ENCODE measurements at regions not wholly inside any gene's neighbourhood (a gene's known extent, or its start where the extent isn't known, plus 50 kb on each side); places are given as distances from the start of the nearest gene placed in this dataset.
"Not testable (repeated sequence)": the region's sequence is repeated elsewhere in the genome, so short reads cannot be mapped to it uniquely, and the experiment has no call there.

DNA sequence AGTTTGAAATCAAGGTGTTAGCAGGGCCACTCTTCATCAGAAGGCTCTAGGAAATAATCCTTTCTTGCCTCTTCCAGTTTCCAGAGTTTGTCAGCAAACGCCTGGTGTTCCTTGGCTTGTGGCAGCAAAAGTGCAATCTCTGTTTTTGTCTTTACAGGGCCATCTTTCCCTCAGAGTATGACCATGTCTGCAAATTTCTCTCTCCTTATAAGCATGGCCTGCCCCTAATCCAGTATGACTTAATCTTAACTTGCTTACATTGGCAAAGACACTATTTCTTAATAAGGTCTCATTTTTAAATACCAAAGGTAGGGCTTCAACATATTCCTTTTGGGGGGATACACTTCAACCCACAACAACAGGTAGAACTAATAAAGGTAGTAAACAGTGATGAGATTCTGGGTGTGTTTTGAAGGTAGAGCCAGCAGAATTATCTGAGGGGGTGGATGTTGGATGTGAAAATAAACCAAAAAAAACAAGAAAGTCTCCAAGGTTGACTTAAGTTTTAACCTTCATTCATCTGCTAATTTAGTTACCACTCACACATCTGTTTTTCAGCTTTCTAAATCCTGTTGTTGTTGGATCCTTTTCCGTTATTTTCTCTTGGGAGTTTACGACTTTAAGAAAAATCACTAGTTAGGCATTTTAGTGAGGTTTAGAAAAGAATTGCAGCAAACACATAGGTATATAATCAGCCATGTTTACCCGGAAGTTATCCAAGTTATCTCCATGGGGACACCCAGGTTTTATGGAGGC lies 234.4 kb upstream of the FIGN start:
- DNase-seq: no peak
- Histone ChIP-seq H3K4me1 (no peaks in the 10 kb centered on the region), H3K36me3 (ENCODE audit: low read depth, missing control alignments) (no peaks in the 10 kb centered on the region), H3K9me3 (no peaks in the 10 kb centered on the region), H3K27ac (no peak overlapping the region), H3K27me3 (no peaks in the 10 kb centered on the region), H3K4me3 (no peak overlapping the region)
- intact Hi-C loops (cut with DNase I; ENCODE audit: low total_unique reads): no loop called here
- TF ChIP-seq POLR2A (IDR thresholded peaks at IDR 0.05): no peak
- TF ChIP-seq CTCF (IDR thresholded peaks at IDR 0.05): no peak
- 47 to 67% methylated on average over 4 of the region's 4 CpGs for WGBS, 2 donors

DNA sequence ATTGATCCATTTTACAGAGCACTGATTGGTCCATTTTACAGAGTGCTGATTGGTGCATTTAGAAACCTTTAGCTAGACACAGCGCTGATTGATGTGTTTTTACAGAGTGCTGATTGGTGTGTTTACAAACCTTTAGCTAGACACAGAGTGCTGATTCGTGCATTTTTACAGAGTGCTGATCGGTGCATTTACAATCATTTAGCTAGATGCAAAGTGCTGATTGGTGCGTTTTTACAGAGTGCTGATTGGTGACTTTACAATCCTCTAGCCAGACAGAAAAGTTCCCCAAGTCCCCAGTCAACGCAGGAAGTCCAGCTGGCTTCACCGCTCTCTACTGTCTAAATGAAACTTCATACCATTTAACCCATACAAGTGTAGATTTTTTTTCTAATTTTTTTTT lies 228.5 kb upstream of the FIGN start:
- H3K36me3 ChIP-seq (ENCODE audit: low read depth, missing control alignments); H3K4me1 ChIP-seq; H3K9me3 ChIP-seq; H3K27ac ChIP-seq; H3K4me3 ChIP-seq; H3K27me3 ChIP-seq; intact Hi-C loops (cut with DNase I; ENCODE audit: low total_unique reads); DNase-seq: not testable (repeated sequence)
- WGBS, 2 donors: 88 to 92% methylated on average over 6 of the region's 6 CpGs

DNA sequence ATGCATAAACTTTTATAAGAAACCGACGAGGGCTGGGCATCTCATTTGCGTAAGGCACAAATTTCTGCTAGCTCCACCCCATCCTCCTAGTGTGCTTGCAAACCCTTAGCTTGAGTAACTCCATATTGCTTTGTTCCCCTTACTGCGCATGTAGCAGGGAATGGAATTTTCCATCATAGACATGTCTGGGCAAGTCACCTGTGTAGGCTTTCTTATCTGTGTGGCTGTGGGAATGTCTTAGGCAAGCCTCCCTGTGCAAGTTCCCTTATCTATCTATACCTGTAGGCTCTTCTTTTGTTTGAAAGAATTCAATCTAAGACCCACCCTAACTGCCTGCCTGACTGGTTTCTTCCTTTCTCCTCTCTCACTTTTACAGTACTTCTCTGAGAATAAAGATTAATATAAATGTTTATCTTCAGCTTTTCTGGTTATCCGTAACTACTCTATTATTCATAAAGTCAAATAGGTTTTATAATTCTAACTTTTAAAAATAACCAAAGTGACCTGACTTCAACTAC lies 217.6 kb upstream of the FIGN start:
- TF ChIP-seq CTCF (IDR thresholded peaks at IDR 0.05): no peak
- TF ChIP-seq POLR2A (IDR thresholded peaks at IDR 0.05): no peak
- Histone ChIP-seq H3K4me1 (no peaks in the 10 kb centered on the region), H3K27me3 (no peaks in the 10 kb centered on the region), H3K36me3 (ENCODE audit: low read depth, missing control alignments) (no peaks in the 10 kb centered on the region), H3K4me3 (no peak overlapping the region), H3K9me3 (no peaks in the 10 kb centered on the region), H3K27ac (no peak overlapping the region)
- DNase-seq: no peak
- 89 to 91% methylated on average over 5 of the region's 5 CpGs for WGBS, 2 donors
- intact Hi-C loops (cut with DNase I; ENCODE audit: low total_unique reads): no loop called here

- TF ChIP-seq CTCF (IDR thresholded peaks at IDR 0.05) (no peak), POLR2A (IDR thresholded peaks at IDR 0.05) (no peak)
- H3K4me3 ChIP-seq: no peak overlapping the region
- DNase-seq: no peak
- H3K9me3 ChIP-seq: no peaks in the 10 kb centered on the region
- no peak overlapping the region for H3K27ac ChIP-seq
- H3K4me1 ChIP-seq: no peaks in the 10 kb centered on the region
- no peaks in the 10 kb centered on the region for H3K36me3 ChIP-seq (ENCODE audit: low read depth, missing control alignments)
- intact Hi-C loops (cut with DNase I; ENCODE audit: low total_unique reads): no loop called here
- no peaks in the 10 kb centered on the region for H3K27me3 ChIP-seq
These were observed 215.5 kb upstream of the FIGN start for GRCh38 chr2:163951312-163951711.

DNA sequence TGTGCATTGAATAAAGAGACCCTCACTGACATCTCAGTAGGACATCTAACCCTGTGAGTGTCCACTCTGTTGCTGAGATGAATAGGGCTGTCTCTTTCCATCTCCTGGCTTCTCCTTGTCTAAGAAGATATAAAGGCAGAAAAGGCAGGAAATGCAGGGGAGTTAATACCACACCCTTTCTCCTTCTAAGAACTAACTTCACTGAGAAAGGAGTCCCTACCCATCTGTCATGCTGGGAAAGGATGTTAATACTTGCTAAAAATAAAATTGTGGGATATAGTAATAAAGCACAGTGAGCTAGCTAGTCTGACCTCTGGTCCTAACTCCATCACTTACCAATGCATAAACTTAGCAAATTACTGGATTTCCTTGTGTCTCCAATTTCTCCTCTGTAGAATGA lies 213.9 kb upstream of the FIGN start:
- DNase-seq: no peak
- TF ChIP-seq POLR2A (IDR thresholded peaks at IDR 0.05): no peak
- TF ChIP-seq CTCF (IDR thresholded peaks at IDR 0.05): no peak

More for the DNA sequence above, 213.9 kb upstream of the FIGN start:
- Histone ChIP-seq H3K4me3 (no peak overlapping the region), H3K27ac (no peak overlapping the region), H3K4me1 (no peaks in the 10 kb centered on the region), H3K9me3 (no peaks in the 10 kb centered on the region), H3K36me3 (ENCODE audit: low read depth, missing control alignments) (no peaks in the 10 kb centered on the region), H3K27me3 (no peaks in the 10 kb centered on the region)
- intact Hi-C loops (cut with DNase I; ENCODE audit: low total_unique reads): no loop called here

Measured in testis (tissue), 2 donors.